ENCODE measurements at regions not wholly inside any gene's neighbourhood (a gene's known extent, or its start where the extent isn't known, plus 50 kb on each side); places are given as distances from the start of the nearest gene placed in this dataset.

- Histone ChIP-seq H3K4me1 (no peaks in the 10 kb centered on the region), H3K9me3 (no peaks in the 10 kb centered on the region), H3K27ac (no peak overlapping the region), H3K27me3 (no peaks in the 10 kb centered on the region), H3K4me3 (no peak overlapping the region), H3K36me3 (ENCODE audit: low read depth, missing control alignments) (no peaks in the 10 kb centered on the region)
- TF ChIP-seq, protein P1, sequence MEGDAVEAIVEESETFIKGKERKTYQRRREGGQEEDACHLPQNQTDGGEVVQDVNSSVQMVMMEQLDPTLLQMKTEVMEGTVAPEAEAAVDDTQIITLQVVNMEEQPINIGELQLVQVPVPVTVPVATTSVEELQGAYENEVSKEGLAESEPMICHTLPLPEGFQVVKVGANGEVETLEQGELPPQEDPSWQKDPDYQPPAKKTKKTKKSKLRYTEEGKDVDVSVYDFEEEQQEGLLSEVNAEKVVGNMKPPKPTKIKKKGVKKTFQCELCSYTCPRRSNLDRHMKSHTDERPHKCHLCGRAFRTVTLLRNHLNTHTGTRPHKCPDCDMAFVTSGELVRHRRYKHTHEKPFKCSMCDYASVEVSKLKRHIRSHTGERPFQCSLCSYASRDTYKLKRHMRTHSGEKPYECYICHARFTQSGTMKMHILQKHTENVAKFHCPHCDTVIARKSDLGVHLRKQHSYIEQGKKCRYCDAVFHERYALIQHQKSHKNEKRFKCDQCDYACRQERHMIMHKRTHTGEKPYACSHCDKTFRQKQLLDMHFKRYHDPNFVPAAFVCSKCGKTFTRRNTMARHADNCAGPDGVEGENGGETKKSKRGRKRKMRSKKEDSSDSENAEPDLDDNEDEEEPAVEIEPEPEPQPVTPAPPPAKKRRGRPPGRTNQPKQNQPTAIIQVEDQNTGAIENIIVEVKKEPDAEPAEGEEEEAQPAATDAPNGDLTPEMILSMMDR (IDR thresholded peaks at IDR 0.05), result no peak
- TF ChIP-seq POLR2A (IDR thresholded peaks at IDR 0.05), result no peak
- intact Hi-C loops (cut with DNase I; ENCODE audit: low total_unique reads), result no loop called here
- WGBS, 2 donors, result 60 to 69% methylated on average over 1 of the region's 1 CpG
- DNase-seq, result no peak
Measured at GRCh38 chr12:33596061-33596460, 156.4 kb upstream of the SYT10 start.

DNA sequence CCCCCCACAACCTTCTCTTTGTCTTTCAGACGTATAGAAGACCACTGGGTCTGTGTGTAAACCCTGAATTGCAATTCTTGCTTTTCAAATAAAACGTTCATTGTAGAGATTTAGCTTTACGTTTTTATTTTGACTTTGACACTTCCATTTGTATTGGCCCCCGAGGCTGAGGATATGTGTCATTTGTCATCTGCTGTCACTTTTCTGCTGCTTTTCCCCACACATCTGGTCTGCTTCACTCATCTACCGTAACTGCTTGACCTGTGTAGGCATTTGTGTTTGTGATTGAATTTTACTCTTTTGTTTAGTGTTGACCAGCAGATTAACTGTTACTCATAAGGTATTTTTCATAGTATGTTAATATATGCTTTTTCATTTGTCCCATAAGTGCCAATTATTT is 157.2 kb upstream of the SYT10 start:
- DNase-seq, result no peak
- 61 to 66% methylated on average over 5 of the region's 5 CpGs for WGBS, 2 donors
- no peak overlapping the region for H3K27ac ChIP-seq
- H3K4me3 ChIP-seq, result no peak overlapping the region
- intact Hi-C loops (cut with DNase I; ENCODE audit: low total_unique reads), result no loop called here
- H3K9me3 ChIP-seq, result no peaks in the 10 kb centered on the region
- H3K36me3 ChIP-seq (ENCODE audit: low read depth, missing control alignments), result no peaks in the 10 kb centered on the region
- no peaks in the 10 kb centered on the region for H3K4me1 ChIP-seq
- TF ChIP-seq POLR2A (IDR thresholded peaks at IDR 0.05), result no peak
- TF ChIP-seq, protein P1 (IDR thresholded peaks at IDR 0.05), result no peak
- H3K27me3 ChIP-seq, result no peaks in the 10 kb centered on the region

DNA sequence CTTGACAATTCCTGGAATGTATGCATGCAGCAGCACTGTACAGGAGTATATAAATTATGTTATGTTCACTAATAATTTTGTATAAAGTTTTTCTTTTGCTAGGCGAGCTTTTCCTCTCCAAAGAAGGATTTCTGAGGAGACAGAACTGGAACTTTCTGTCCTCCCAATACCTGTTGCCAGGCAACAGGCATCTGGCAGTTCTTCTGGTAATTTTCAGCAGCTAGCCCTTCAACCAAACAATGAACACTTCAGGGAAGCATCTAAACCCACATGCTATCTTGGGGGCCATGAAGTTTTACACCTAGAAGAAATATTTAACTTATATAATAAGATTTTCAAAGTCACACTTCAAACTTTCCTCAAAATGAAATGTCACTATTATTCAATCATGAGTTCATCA is 162.9 kb upstream of the SYT10 start:
- WGBS, 2 donors, result 39 to 51% methylated on average over 1 of the region's 1 CpG
- H3K9me3 ChIP-seq, result no peaks in the 10 kb centered on the region
- intact Hi-C loops (cut with DNase I; ENCODE audit: low total_unique reads), result no loop called here
- H3K36me3 ChIP-seq (ENCODE audit: low read depth, missing control alignments), result no peaks in the 10 kb centered on the region
- no peaks in the 10 kb centered on the region for H3K4me1 ChIP-seq
- H3K4me3 ChIP-seq, result no peak overlapping the region
- TF ChIP-seq POLR2A (IDR thresholded peaks at IDR 0.05), result no peak
- TF ChIP-seq, protein P1 (IDR thresholded peaks at IDR 0.05), result no peak
- DNase-seq, result no peak
- H3K27ac ChIP-seq, result no peak overlapping the region
- no peaks in the 10 kb centered on the region for H3K27me3 ChIP-seq

DNA sequence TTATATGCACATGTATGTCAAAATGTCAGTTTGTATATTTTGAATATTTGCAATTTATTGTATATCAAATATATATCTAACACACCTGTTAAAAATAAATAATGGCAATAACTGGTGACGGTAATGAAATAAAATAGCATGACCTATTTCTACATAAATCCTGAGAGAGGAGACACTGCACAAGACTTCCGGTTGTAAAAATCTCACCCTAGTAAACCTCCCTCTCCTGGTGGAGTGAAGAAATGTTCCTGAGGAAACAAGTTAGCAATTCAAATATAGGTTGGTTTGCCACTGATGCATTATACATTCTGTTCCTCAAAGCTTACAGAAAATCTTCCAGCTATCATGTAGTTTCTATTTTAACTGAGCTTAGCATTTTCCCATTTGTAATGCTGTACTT is 166.1 kb upstream of the SYT10 start:
- Histone ChIP-seq H3K27ac (no peak overlapping the region), H3K27me3 (no peaks in the 10 kb centered on the region), H3K9me3 (no peaks in the 10 kb centered on the region), H3K4me1 (no peaks in the 10 kb centered on the region), H3K36me3 (ENCODE audit: low read depth, missing control alignments) (no peaks in the 10 kb centered on the region), H3K4me3 (no peak overlapping the region)
- DNase-seq, result no peak
- WGBS, 2 donors, result 49 to 53% methylated on average over 2 of the region's 2 CpGs
- intact Hi-C loops (cut with DNase I; ENCODE audit: low total_unique reads), result no loop called here
- TF ChIP-seq, protein P1 (IDR thresholded peaks at IDR 0.05), result no peak
- no peak for TF ChIP-seq POLR2A (IDR thresholded peaks at IDR 0.05)

- no peaks in the 10 kb centered on the region for H3K36me3 ChIP-seq (ENCODE audit: low read depth, missing control alignments)
- H3K4me3 ChIP-seq, result no peak overlapping the region
- intact Hi-C loops (cut with DNase I; ENCODE audit: low total_unique reads), result no loop called here
- no peak for DNase-seq
- no peak overlapping the region for H3K27ac ChIP-seq
- no peaks in the 10 kb centered on the region for H3K9me3 ChIP-seq
- no peaks in the 10 kb centered on the region for H3K4me1 ChIP-seq
- TF ChIP-seq, protein P1 (IDR thresholded peaks at IDR 0.05), result no peak
- no peak for TF ChIP-seq POLR2A (IDR thresholded peaks at IDR 0.05)
- H3K27me3 ChIP-seq, result no peaks in the 10 kb centered on the region
- 80 to 92% methylated on average over 4 of the region's 4 CpGs for WGBS, 2 donors
Measured at GRCh38 chr12:33609910-33610309, 170.3 kb upstream of the SYT10 start.
